ENCODE measurements at regions not wholly inside any gene's neighbourhood (a gene's known extent, or its start where the extent isn't known, plus 50 kb on each side); places are given as distances from the start of the nearest gene placed in this dataset.

DNA sequence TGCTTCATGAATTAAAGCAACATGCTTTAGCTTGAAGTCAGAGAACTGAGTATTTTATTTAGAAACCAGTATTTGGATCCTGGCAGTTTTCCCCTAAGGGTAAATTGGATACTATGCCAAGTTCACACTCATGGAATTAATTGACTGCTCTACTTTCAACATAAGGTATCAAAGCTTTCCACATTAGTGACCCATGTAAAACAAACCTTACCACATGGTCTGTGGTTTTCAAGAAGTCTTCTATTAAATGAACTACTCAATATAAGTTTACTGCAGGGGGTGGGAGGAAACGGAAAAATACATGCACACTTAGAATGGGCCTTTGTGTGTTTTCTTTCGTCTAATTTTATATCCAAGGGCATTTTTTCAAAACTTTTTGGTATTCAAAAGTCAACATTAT, 232.0 kb upstream of the FBXL7 start:
- no peak for TF ChIP-seq POLR2A (IDR thresholded peaks at IDR 0.05; ENCODE audit: low read length)
- TF ChIP-seq GATA1 (IDR thresholded peaks at IDR 0.05; ENCODE audit: low read depth, low read length): no peak
